ENCODE measurements at regions not wholly inside any gene's neighbourhood (a gene's known extent, or its start where the extent isn't known, plus 50 kb on each side); places are given as distances from the start of the nearest gene placed in this dataset.

DNA sequence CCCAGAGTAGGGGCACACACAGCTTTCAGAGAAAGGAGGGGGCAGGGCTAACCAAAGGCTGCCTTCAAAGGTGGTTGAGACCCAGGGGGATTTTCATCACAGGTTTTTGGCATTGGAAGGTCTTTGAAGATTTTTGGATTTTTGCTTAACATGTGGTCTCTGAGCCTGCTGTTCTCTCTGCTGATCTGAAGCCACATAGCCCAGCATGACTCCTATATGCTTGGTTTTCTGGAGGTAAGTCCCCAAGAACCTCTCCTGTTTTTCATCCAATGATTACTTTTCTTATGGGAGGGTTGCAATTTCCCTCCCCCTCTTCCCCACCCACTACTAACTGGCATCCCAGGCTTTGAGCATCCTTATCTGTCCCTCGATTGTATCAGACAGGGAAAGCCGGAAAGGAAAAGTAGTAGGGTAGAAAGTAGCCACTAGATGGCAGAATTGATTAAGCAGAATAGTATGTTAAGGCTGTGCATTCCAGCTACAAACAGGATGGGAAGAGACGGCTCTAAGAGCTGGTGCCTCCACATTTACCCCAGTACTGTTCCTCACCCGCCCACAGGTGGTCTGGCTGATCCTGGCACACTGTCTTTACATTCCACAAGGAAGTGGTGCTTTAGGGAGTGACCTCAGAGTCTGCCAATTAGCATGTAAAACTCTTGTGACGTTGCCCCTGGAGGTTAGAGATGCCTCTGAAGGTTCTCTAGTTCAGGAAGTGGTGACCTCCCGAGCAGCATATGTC, 218.9 kb upstream of the EDNRB start:
- DNase-seq: no peak
- H3K4me1 ChIP-seq: no peaks in the 10 kb centered on the region
- no peaks in the 10 kb centered on the region for H3K27me3 ChIP-seq
- no peak overlapping the region for H3K27ac ChIP-seq
- TF ChIP-seq, protein P1, sequence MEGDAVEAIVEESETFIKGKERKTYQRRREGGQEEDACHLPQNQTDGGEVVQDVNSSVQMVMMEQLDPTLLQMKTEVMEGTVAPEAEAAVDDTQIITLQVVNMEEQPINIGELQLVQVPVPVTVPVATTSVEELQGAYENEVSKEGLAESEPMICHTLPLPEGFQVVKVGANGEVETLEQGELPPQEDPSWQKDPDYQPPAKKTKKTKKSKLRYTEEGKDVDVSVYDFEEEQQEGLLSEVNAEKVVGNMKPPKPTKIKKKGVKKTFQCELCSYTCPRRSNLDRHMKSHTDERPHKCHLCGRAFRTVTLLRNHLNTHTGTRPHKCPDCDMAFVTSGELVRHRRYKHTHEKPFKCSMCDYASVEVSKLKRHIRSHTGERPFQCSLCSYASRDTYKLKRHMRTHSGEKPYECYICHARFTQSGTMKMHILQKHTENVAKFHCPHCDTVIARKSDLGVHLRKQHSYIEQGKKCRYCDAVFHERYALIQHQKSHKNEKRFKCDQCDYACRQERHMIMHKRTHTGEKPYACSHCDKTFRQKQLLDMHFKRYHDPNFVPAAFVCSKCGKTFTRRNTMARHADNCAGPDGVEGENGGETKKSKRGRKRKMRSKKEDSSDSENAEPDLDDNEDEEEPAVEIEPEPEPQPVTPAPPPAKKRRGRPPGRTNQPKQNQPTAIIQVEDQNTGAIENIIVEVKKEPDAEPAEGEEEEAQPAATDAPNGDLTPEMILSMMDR (IDR thresholded peaks at IDR 0.05): peak; percentile 63
- H3K9me3 ChIP-seq: no peaks in the 10 kb centered on the region
- no peak overlapping the region for H3K4me3 ChIP-seq
- H3K9ac ChIP-seq (ENCODE audit: low read depth in 2 of 2, low read length in 2 of 2): no peak overlapping the region
- no peaks in the 10 kb centered on the region for H3K36me3 ChIP-seq
- intact Hi-C loops (cut with DNase I): loop anchor here (5.0 kb wide), 1 partner anchor 840 kb away; no protein-coding TSS in a partner anchor

- DNase-seq: no peak
- intact Hi-C loops (cut with DNase I): loop anchor here (5.0 kb wide), 1 partner anchor 840 kb away; no protein-coding TSS in a partner anchor
- H3K4me1 ChIP-seq: no peaks in the 10 kb centered on the region
- no peak overlapping the region for H3K4me3 ChIP-seq
- no peaks in the 10 kb centered on the region for H3K27me3 ChIP-seq
- no peak overlapping the region for H3K27ac ChIP-seq
- no peaks in the 10 kb centered on the region for H3K9me3 ChIP-seq
- H3K9ac ChIP-seq (ENCODE audit: low read depth in 2 of 2, low read length in 2 of 2): no peak overlapping the region
- no peaks in the 10 kb centered on the region for H3K36me3 ChIP-seq
- TF ChIP-seq, protein P1 (IDR thresholded peaks at IDR 0.05): no peak
Observed at GRCh38 chr13:78136966-78137365, 218.3 kb upstream of the EDNRB start.

DNA sequence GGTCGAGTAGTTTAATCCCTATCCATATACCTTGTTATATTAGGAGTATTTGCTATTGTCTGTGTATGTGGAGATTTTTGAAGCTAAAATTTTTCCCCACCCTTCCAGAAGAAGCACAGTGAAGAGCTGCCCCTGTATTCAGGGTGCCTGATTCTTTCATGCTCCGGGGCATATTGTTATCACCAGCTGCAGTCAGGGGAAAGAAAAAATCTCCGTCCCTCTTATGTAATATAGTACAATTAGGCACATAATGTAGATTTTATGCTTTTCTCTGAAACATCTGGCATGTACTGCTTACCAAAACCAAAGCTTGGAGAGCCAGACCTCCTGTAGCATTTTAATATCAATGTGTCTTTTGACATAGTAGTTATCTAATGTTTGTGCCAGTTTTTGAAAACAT, 214.9 kb upstream of the EDNRB start:
- no peak for DNase-seq
- H3K4me3 ChIP-seq: no peak overlapping the region
- intact Hi-C loops (cut with DNase I): no loop called here

GRCh38 chr13:78131811-78132210, 213.2 kb upstream of the EDNRB start:
- no peaks in the 10 kb centered on the region for H3K27me3 ChIP-seq
- intact Hi-C loops (cut with DNase I): no loop called here
- TF ChIP-seq, protein P1 (IDR thresholded peaks at IDR 0.05): no peak
- H3K4me1 ChIP-seq: no peaks in the 10 kb centered on the region
- H3K9me3 ChIP-seq: no peaks in the 10 kb centered on the region
- H3K9ac ChIP-seq (ENCODE audit: low read depth in 2 of 2, low read length in 2 of 2): no peak overlapping the region
- no peak for DNase-seq
- no peak overlapping the region for H3K4me3 ChIP-seq
- H3K36me3 ChIP-seq: no peaks in the 10 kb centered on the region
- no peak overlapping the region for H3K27ac ChIP-seq

More for the DNA sequence above, 214.9 kb upstream of the EDNRB start:
- Histone ChIP-seq H3K27ac (no peak overlapping the region), H3K36me3 (no peaks in the 10 kb centered on the region), H3K9ac (ENCODE audit: low read depth in 2 of 2, low read length in 2 of 2) (no peak overlapping the region), H3K4me1 (no peaks in the 10 kb centered on the region), H3K9me3 (no peaks in the 10 kb centered on the region), H3K27me3 (no peaks in the 10 kb centered on the region)
- TF ChIP-seq, protein P1 (IDR thresholded peaks at IDR 0.05): no peak

- Histone ChIP-seq H3K4me3 (no peak overlapping the region), H3K36me3 (no peaks in the 10 kb centered on the region), H3K9ac (ENCODE audit: low read depth in 2 of 2, low read length in 2 of 2) (no peak overlapping the region), H3K4me1 (no peaks in the 10 kb centered on the region), H3K27ac (no peak overlapping the region), H3K9me3 (no peaks in the 10 kb centered on the region), H3K27me3 (no peaks in the 10 kb centered on the region)
- DNase-seq: no peak
- TF ChIP-seq, protein P1 (IDR thresholded peaks at IDR 0.05): no peak
- intact Hi-C loops (cut with DNase I): no loop called here
Observed at GRCh38 chr13:78131346-78131745, 212.7 kb upstream of the EDNRB start.

Measured in colonic mucosa (tissue), 4 donors.